ENCODE measurements at regions not wholly inside any gene's neighbourhood (a gene's known extent, or its start where the extent isn't known, plus 50 kb on each side); places are given as distances from the start of the nearest gene placed in this dataset.

- TF ChIP-seq NBN (IDR thresholded peaks at IDR 0.05; ENCODE audit: low read depth), result no peak
- no peak for TF ChIP-seq TAF1 (IDR thresholded peaks at IDR 0.05; ENCODE audit: control insufficient read depth, extremely low read depth, insufficient read depth, low read length, severe bottlenecking)
- TF ChIP-seq ESRRA (IDR thresholded peaks at IDR 0.05; ENCODE audit: borderline replicate concordance, low read depth), result no peak
- TF ChIP-seq MYC (IDR thresholded peaks at IDR 0.05; ENCODE audit: low read depth, low read length), result no peak
- TF ChIP-seq MYC (CRISPR knock-in tag; IDR thresholded peaks at IDR 0.05; ENCODE audit: borderline replicate concordance, low read depth), result no peak
- TF ChIP-seq USF2 (CRISPR knock-in tag; IDR thresholded peaks at IDR 0.05), result no peak
- TF ChIP-seq EHMT2 (IDR thresholded peaks at IDR 0.05), result no peak
- TF ChIP-seq, protein P1, sequence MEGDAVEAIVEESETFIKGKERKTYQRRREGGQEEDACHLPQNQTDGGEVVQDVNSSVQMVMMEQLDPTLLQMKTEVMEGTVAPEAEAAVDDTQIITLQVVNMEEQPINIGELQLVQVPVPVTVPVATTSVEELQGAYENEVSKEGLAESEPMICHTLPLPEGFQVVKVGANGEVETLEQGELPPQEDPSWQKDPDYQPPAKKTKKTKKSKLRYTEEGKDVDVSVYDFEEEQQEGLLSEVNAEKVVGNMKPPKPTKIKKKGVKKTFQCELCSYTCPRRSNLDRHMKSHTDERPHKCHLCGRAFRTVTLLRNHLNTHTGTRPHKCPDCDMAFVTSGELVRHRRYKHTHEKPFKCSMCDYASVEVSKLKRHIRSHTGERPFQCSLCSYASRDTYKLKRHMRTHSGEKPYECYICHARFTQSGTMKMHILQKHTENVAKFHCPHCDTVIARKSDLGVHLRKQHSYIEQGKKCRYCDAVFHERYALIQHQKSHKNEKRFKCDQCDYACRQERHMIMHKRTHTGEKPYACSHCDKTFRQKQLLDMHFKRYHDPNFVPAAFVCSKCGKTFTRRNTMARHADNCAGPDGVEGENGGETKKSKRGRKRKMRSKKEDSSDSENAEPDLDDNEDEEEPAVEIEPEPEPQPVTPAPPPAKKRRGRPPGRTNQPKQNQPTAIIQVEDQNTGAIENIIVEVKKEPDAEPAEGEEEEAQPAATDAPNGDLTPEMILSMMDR (IDR thresholded peaks at IDR 0.05 in 2 of 3, conservative IDR thresholded peaks at IDR 0.05 in 1 of 3; ENCODE audit: insufficient read depth in 2 of 3, low read depth in 1 of 3, low read length in 3 of 3), result no peak
- TF ChIP-seq PURB (CRISPR knock-in tag; IDR thresholded peaks at IDR 0.05; ENCODE audit: low read depth), result no peak
- TF ChIP-seq CEBPB (tag; IDR thresholded peaks at IDR 0.05), result no peak
Measured at GRCh38 chr5:17748201-17748600, 113.9 kb downstream of the TAF11L14 start.
